Posterior vena cava (tissue), 2 donors: ENCODE measurements at regions not wholly inside any gene's neighbourhood (a gene's known extent, or its start where the extent isn't known, plus 50 kb on each side); places are given as distances from the start of the nearest gene placed in this dataset.

Source experiments
- DNase-seq: peaks from one replicate; pipeline ENCODE4 v3.0.0-alpha.2; 2020; ENCODE audit warnings: low spot score
- intact Hi-C, 2 donors: fragments of 100-400 bp; cut with DNase I; formaldehyde crosslinking; loops; one replicate each; pipeline versions ENCODE4 v1.14.1 to v1.14.2; 2022 to 2023
- donor health status: DM: yes; HTN: yes; CAD: no.
- donor health status: DM: yes; HTN: yes; CAD: no.

DNA sequence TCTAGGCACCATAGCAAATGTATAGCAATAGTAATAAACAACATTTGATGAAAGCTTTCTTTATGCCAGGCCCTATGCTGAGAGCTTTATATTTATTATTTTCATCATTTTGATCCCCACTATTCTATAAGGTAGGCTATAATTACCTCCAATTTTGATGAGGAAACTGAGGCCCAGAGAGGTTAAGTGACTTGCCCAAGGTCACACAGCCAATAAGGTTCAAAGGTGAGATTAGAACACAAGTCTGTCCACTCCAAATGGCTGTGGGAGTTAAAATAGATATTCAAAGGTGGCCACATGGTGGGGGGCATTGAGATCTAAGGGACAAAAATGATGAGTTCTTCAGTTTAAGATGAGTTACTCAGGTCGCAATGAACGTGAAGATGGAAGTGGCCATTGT, 269.9 kb downstream of the BMP7 start:
- DNase-seq, result no peak
- intact Hi-C loops, result no loop called here

DNA sequence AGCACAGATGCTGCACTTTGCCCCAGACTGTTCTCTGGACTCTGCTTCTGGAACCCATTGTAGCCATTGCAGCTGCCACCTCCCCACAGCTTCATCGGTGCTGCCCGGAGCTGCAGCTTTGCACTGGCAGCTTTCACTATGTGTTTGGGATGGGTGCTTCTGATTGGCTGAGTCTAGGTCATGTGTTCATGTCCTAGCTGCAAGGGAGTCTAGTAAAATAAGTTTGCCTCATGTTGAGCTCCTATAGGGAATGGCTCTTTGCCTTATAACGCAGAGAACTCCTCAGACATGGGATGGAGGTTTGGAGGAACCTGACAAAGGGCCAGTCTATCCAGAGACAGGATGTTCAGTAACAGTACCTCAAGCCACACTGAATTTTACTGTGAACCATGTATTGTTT, 268.0 kb downstream of the BMP7 start:
- no peak for DNase-seq
- intact Hi-C loops, result no loop called here

DNA sequence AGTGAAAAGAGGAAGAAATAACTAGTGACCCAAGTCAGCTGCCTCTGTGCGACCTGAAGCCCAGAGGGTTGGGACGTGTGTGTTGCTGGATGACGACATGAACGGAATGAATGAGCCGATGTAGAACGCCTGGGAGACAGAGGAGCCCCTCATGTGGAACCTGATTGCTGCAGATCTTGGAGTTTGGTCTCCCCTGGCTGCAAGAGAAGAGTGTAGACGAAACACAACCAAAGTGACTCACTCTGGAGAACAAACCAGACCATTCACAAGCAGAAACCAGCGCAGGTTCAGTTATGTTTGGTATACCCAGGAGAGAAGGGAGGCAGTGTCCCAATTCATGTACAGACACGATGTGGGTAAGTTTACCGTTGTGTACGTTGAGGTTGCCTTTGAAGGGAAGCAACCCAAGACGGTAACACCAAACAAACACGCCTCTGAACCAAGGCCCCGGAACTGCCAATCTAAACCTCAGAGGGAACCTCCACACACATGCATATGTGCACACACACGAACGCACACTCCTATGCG, 265.9 kb downstream of the BMP7 start:
- peak; percentile 11 for DNase-seq
- intact Hi-C loops, result no loop called here

DNA sequence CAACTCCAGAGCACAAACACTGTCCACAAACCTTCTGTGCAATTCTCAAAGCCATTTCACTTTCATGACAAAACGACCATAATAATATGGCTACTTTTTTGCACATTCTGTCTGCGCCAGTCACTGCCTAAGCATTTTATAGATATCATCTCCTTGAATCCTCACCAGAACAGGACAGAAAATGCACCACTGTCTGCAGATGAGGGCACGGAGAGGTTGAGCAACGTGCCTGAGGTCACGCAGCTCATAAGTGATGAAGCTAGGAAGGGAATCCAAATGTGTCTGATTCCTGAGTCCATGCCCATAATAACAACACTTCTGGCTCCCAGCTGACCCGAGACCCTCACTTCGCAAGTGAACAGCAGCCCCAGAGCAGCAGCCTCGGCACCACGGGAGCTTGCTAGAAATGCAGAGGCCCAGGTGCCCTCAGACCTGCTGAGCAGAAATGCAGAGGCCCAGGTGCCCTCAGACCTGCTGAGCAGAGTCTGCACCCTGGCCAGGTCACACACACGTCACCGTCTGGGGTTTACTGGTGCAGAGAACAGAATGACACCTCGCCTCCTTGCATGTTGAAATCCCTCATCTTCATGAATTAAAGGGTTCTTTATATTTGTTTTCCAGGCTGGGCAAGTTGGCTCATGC, 265.2 kb downstream of the BMP7 start:
- DNase-seq, result no peak
- intact Hi-C loops, result no loop called here

DNA sequence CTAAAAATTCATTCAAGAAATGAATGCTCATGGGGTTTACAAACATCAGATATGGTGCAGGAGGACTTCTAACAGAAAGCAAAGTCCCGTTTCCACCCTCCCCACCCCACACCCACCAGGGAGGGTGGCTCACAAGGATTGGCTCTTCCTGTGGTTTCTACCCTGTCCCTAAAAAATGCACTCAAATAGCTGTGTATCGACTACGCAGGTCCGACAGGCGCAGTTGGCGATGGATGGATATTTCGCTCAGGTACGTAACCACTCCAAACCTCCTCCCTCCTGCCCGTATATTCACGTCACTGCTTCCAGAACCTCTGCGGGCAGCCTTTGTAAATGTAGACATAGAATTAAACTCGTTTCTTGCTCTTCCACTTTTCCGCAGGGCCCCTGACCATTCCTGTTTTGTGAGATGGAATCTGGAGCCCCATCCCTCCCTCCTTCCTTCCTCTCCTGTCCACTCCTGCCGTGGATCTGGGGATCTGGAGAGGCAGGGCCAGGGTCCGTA, 264.3 kb downstream of the BMP7 start:
- DNase-seq, result no peak
- intact Hi-C loops, result no loop called here

DNA sequence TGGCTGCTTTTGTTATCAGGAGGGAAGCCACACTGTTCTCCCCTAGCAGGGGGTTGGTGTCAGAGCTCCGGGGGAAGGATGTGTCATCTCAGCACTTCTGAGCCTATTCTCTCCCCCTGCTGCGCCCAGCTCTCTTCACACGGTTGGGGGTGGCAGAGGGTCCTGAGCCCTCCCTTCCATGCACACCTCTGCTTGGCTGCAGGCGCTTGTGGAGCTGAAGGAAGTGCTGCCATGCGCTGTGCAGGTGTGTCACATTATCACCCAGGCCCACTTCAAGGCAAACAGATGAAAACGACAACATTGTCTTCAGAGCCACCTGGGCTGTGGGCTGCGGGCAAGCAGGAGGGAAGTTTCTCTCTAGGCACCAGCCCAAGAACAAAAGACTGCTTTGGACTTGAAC, 263.4 kb downstream of the BMP7 start:
- DNase-seq, result no peak
- intact Hi-C loops, result no loop called here

DNA sequence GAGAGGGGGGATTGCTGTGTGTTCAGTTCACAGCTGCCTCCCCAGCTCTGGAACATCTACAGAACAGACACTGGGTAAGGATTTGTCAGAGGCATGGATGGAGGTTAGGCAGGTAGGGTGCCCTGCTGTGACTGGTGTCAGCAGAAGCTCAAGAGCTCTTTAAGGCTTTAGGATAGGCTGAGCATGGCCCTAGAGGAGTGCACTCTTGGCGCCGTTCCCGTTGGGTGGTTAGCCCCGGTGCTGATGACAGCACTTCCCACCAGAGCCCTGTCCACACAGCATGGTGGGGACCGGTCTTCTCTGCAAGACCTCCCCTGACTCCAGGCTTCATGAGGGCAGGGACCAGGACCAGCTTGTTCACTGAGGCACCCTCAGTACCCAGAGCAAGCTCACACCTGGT, 262.0 kb downstream of the BMP7 start:
- intact Hi-C loops, result no loop called here
- DNase-seq, result no peak

DNA sequence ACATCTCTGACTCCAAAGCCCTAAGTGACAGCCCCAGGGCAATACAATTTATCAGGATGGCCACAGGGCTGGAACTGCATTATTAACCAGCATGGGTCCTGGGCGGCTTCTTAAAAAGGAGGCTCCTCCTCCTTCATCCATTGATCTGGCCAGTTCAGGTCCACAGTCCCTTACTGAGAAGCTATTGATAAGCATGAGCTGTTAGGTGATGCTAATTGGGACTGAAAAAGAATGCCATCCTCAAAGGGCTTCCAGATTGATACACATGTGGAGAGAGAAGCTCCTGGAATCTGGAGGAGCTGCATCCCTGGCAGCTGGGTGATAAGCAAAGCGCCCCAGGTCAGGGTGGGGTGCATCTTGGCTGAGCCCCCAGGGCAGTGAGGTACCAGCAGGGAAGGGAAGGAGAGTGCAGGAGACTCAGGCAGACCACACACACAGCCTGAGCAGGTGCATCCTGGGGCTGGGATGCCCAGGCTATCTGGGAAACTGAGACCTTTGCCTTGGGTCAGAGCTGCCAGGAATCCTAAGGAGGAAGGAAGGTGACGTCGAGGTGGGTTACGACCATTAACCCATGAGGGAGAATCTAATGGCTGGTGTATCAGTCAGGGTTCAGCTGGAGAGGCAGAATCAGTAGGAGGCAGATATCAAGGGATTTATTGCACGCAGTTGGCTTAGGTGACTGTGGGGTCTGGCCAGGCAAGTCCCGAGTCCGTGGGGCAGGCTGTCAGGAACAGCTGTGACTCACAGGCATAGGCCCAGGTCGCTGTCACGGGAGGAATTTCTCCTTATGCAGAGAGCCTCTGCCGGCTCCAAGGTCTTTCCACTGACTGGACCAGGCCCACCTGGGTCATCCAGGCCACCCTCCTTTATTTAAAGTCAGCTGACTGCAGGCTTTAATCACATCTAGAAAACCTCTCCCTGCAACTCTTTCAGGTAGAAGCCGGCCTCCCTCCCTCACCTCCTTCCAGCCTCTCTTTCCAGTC, 261.2 kb downstream of the BMP7 start:
- DNase-seq, result no peak
- intact Hi-C loops, result no loop called here

DNA sequence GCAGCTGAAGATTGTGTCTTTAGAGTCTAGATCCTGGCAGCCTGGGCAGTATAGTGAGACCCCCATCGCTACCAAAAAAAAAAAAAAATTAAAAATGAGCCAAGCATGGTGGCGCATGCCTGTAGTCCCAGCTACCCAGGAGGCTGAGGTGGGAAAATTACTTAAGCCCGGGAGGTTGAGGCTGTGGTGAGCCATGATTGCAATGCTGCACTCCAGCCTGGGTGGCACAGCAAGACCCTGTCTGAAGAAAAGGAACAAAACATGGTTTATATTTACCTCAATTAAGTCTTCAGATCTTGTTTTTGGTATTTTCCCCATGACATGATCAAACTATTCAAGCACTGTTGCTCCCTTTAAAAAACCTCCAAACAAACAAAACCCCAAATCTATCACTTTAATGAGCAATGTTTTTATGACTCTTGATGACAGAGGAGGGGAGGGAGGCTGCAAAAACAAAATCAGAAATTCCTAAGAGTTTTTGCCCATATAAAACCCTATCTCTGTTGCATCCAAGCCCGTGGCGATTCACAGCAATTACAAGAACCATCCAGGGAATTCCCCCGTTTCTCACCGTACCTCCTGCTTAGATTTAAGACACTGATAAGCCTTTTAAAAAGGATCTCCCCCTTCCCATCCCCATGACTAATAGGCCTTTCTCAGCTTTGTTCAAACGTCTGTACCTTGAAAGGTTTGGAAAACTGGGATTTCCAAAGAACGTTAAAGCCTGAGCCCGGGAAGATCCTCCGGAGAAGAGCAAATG, 259.9 kb downstream of the BMP7 start:
- intact Hi-C loops, result no loop called here

DNA sequence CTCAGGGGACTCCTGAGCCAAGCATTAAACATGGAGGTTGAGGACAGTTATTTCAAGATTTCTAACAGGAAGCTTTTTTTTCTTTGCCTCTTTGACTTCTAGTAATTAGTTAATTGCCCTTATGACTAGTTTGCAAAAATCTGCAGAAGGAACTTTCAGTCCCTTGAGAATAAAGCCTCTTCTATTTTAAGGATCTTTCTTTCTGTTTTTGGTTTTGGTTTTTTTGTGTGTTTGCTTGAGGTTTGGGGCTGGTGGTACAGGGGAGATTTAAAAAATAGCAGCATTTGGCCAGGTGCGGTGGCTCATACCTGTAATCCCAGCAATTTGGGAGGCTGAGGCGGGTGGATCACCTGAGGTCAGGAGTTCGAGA, 259.3 kb downstream of the BMP7 start:
- intact Hi-C loops, result no loop called here
- DNase-seq, result no peak

More for the DNA sequence above, 259.9 kb downstream of the BMP7 start:
- no peak for DNase-seq

DNA sequence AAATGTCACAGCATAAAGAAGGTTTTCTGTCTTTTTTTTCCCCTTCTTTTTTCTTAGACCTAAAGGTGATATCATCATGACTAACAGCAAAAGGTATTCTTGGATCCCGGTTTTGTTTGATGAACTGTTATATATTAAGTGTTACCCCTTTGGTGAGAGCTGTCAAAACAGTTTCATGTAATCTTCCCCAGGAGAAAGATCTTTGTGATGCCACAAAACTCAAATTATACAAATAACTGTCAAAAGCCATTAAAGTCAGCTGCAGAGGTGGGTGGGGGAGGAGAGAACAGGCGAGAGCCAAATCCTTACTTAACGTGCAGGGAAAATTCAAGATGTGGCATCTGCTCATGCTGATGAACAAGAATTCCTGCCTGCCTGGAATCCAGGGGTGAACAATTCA, 258.2 kb downstream of the BMP7 start:
- no peak for DNase-seq

DNA sequence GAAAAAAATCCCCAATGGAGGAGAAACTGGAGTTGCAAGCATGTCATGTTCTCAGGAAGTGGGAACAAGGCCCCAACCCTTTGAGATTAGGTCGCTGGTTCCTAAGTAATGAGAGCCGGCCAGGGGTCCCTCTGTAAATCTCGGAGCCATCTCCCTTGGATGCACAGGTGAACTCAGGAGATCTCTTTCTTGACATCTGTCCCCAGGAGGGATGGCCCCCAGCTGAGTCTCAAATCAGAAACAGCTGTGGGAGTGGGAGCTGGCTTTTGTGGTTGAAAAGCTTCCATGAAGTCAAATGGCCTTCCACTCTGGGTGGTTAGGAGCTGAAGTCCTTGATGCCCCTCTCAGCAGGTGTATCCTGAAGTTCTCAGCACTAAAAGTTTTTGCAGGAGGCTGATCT, 257.1 kb downstream of the BMP7 start:
- intact Hi-C loops, result no loop called here
- DNase-seq, result no peak

More for the DNA sequence above, 258.2 kb downstream of the BMP7 start:
- intact Hi-C loops, result no loop called here

DNA sequence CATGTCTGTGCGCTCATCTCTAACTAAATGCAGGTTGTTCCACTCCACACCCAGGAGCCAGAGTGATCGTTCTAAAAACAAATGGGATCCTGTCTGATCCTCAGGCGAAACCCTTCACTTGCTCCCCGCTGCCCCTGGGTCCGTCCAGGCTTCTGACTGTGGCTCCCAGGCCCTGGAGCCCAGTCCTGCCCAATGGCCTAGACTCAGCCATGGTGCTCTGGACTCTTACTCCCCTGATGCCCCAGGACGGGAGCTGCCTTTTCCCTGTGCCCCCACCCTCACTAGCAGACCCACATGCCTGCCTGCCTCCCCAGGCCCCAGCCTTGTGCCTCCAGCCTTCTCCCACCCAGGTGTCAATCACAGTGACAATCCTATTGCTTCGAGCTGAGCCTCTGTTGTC, 256.7 kb downstream of the BMP7 start:
- intact Hi-C loops, result no loop called here
- DNase-seq, result no peak

DNA sequence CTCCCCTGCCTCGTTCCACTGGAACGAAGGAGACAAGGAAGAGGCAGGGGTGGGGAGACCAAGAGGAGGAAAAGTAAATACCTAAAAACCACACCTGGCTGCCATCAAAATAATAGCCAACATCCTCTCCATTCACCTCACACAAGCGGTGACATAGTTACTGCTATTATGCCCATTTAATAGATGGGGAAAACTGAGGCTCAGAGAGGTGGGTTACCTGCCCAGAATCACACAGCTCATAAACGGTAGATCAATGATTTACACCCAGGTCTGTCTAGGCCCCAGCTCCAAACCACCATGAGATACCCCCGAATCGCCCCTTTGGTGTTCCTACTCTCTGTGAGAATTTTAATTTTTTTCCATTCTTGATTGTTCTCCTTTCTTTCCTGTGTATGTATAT, 253.8 kb downstream of the BMP7 start:
- intact Hi-C loops, result no loop called here
- no peak for DNase-seq

DNA sequence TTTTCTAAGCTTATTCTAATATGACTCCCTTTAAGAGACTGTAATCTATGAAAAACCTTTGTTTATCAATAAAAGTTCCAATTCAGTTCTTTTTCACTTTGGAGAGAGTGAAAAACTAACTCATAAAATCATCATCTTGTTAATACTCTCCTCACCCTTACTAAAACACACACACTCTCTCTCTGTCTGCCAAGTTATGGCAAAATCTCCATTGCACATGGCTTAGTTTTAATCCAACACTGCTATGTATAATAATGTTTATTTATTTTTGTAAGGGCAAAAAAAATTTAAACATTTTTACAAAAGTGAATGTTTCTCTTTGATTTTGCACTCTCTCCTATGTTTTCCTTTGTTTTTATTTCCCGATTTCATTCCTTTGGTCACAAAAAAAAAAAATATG, 253.2 kb downstream of the BMP7 start:
- no peak for DNase-seq
- intact Hi-C loops, result no loop called here

DNA sequence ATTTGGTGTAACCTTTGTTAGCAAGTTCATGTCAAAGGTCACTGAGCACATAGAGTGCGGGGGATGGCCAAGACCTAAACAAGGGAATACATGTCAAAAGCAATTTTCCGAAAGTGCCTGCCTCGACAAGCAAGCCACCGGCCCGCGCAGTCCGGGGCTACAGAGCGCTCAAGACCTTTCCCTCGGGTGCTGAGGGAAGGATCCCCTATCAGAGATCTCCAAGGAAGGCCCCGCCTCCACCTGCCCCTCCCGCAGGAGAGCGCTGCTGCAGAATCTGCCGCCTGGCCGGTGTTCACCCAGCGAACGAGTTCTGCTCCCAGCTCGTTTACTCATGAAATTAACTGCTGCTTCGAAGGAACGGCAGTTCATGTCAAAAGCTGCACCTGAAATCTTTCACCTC, 252.7 kb downstream of the BMP7 start:
- intact Hi-C loops, result no loop called here
- DNase-seq, result no peak

DNA sequence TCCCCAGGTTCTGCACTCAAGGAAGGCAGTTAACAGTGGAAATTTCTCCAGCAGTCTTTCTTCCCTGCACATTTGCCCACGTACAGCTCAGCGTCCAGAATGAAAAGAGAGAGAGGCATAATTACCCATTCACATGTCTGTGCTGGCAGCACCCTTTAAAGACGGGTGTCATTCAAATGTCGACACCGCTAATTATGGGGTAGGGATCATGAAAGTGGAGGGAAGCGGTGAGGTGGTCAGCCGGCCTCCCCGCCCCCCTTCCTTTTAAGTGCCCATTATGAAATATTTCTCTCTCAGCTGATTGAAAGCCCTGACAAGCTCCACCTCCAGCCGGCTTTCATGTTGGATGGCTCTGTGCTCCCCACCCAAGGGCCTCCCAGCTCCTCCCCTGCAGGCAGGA, 246.1 kb downstream of the BMP7 start:
- DNase-seq, result no peak
- intact Hi-C loops, result no loop called here

DNA sequence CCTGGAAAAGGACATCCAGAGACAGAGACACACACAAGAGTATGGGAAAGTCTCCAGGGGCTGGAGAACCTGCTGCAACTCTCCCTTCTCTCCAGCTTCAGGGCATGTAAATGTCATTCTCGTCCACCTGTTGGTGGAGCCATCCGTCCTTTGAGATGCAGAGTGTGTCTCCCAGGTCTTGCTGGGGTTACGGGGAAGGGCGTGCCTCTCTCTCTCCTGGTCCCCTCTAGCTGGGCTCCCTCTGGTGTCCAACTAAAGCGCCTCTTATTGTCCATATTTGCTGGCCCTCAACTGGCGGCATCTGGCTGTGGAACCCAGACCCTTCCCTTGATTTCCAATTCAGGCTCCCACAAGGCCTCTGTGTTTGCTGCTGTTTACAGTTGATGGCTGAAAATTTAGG, 244.1 kb downstream of the BMP7 start:
- intact Hi-C loops, result no loop called here
- DNase-seq, result no peak

DNA sequence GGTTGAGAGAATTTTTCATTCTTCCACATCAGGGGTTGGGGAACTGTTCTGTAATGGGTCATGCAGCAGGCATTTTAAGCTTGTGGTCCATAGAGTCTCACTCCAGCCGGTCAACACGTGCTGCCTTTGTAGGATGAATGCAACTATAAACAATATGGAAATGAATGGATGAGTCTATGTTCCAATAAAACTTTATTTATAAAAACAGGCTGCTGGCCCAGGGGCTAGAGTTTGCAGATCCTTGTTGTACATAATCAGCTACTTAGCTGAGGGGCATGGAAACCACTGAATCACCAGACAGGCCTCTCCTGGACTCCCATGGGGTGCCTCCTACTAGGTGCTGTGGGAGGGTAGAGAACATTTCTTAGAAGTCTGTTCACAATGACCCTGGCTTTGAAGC, 243.4 kb downstream of the BMP7 start:
- intact Hi-C loops, result no loop called here
- DNase-seq, result no peak

DNA sequence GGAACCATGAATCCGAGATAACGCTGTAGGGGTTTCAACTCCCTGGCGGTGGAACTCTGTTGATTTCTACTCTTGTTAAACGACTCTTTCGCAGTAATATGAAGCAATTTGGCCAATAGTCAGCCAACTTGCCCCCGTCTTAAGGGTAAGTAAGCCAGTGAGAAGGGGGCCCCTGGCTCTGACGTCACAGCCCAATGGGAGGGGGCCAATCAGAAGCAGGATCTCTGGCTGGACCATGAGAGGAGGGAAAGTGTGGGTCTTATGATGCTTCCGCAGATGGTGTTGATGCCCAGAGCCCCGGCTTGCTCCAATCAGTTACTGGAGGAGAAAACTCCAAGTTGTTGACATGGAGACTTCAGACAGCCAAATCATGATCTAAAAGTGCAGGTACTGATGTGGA, 242.4 kb downstream of the BMP7 start:
- no peak for DNase-seq
- intact Hi-C loops, result no loop called here
